OCI-LY7 (cell line): ENCODE measurements at regions not wholly inside any gene's neighbourhood (a gene's known extent, or its start where the extent isn't known, plus 50 kb on each side); places are given as distances from the start of the nearest gene placed in this dataset.

ENCODE experiments used
- CTCF ChIP-seq: fragments of 200-600 bp; sonication (generic); conservative IDR thresholded peaks from 2 replicates; pipeline ENCODE4 v1.5.1; 2014; ENCODE audit warnings: mild to moderate bottlenecking, antibody characterized with exemption, low read length, moderate library complexity, mixed read lengths
- EZH2phosphoT487 ChIP-seq: fragments of 200-600 bp; sonication (generic); IDR thresholded peaks from 2 replicates; pipeline ENCODE4 v1.6.1; 2018; ENCODE audit warnings: low read depth, borderline replicate concordance, mild to moderate bottlenecking, mixed run types, antibody characterized with exemption, low read length, moderate library complexity, mixed read lengths

DNA sequence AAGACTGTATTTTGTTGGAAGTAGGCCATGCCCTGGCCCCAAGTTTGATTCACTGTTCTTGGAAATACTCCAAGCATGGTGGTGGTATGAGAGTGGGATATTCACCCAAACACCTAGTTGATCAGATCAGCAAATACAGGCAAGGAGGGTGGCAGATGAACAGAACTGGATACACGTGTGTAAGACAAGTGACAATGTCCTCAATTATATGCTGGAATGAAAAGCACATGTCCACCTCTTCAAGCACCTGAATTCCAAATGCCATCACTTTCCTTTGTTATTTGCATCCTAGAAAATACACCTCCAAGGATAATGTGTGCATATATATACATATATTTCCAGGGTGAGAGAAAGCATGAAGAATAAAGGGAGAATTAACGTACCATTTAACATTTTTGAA lies 131.8 kb upstream of the ZEB1 start:
- TF ChIP-seq EZH2phosphoT487 (no peak), CTCF (no peak)
